Fibroblast of villous mesenchyme (primary cell): ENCODE measurements at regions not wholly inside any gene's neighbourhood (a gene's known extent, or its start where the extent isn't known, plus 50 kb on each side); places are given as distances from the start of the nearest gene placed in this dataset.
"Not testable (repeated sequence)": the region's sequence is repeated elsewhere in the genome, so short reads cannot be mapped to it uniquely, and the experiment has no call there.

Experiments used
- DNase-seq: peaks from one replicate; pipeline ENCODE4 v3.0.0-alpha.2; 2010; ENCODE audit warnings: low read depth
- H3K4me3 ChIP-seq: 2 replicates; pipeline ENCODE4 v1.5.1; 2011; ENCODE audit warnings: low read depth, mild to moderate bottlenecking, low read length
- CTCF ChIP-seq: IDR thresholded peaks from 2 replicates; pipeline ENCODE4 v1.5.1; 2012; ENCODE audit warnings: low read depth, mild to moderate bottlenecking, low read length; ENCODE audit not compliant: insufficient read depth
- small RNA-seq: library from RNA; depleted of rRNA; stranded (forward); fragments of <200 nt; gene quantifications from one replicate; pipeline ENCODE3, GENCODE V24; 2012

GRCh38 chr20:29878777-29879442 lies 1378.6 kb upstream of the DEFB115 start:
- H3K4me3 ChIP-seq: peak overlapping the region; percentile 23
- DNase-seq: no peak
- no peak for TF ChIP-seq CTCF

GRCh38 chr20:29881107-29881506 lies 1376.4 kb upstream of the DEFB115 start:
- H3K4me3 ChIP-seq: not testable (repeated sequence)
- peak; percentile 9 for DNase-seq

- not testable (repeated sequence) for DNase-seq, H3K4me3 ChIP-seq
Observed at GRCh38 chr20:29883514-29884219, 1373.8 kb upstream of the DEFB115 start.

GRCh38 chr20:29884322-29884721 lies 1373.1 kb upstream of the DEFB115 start:
- DNase-seq, H3K4me3 ChIP-seq: not testable (repeated sequence)

- DNase-seq, H3K4me3 ChIP-seq: not testable (repeated sequence)
Observed at GRCh38 chr20:29885282-29886185, 1371.9 kb upstream of the DEFB115 start.

- not testable (repeated sequence) for DNase-seq, H3K4me3 ChIP-seq
Observed at GRCh38 chr20:29891555-29891954, 1365.9 kb upstream of the DEFB115 start.

Small RNA genes in the stretch of these regions (small RNA-seq; reads per million reads assigned to genes)
- gene RF00002: 2.7 reads per million, percentile 65 among the genes with 10 or more reads in this experiment
